Suprapubic skin (tissue), 4 donors: ENCODE measurements at regions not wholly inside any gene's neighbourhood (a gene's known extent, or its start where the extent isn't known, plus 50 kb on each side); places are given as distances from the start of the nearest gene placed in this dataset.

ENCODE experiments used
- CTCF ChIP-seq, 2 donors: fragments of 200-600 bp in 1 of 2; fragments of 450-650 bp in 1 of 2; sonication (generic) in 1 of 2; IDR thresholded peaks; one replicate each; pipeline ENCODE4 v1.5.1; 2016 to 2019; ENCODE audit warnings: antibody characterized with exemption in 2 of 2, mild to moderate bottlenecking in 1 of 2, moderate library complexity in 1 of 2
- EP300 ChIP-seq: sonication (generic); formaldehyde crosslinking; IDR thresholded peaks from one replicate; pipeline ENCODE4 v1.6.1; 2017; ENCODE audit warnings: antibody characterized with exemption
- POLR2A ChIP-seq, 2 donors: fragments of 450-650 bp; IDR thresholded peaks; one replicate each; pipeline ENCODE4 v1.6.1; 2017; ENCODE audit warnings: antibody characterized with exemption in 2 of 2, mild to moderate bottlenecking in 2 of 2, moderate library complexity in 2 of 2
- POLR2AphosphoS5 ChIP-seq, 3 donors: sonication (generic); formaldehyde crosslinking; IDR thresholded peaks; one replicate each; pipeline ENCODE4 v1.6.1; 2017; ENCODE audit warnings: antibody characterized with exemption in 3 of 3

GRCh38 chr6:85137865-85138264 is 312.0 kb upstream of the NT5E start:
- no peak for TF ChIP-seq CTCF (IDR thresholded peaks at IDR 0.05)
- TF ChIP-seq POLR2A (IDR thresholded peaks at IDR 0.05): no peak
- TF ChIP-seq EP300: no peak
- TF ChIP-seq POLR2AphosphoS5 (IDR thresholded peaks at IDR 0.05): no peak
